ENCODE measurements at regions not wholly inside any gene's neighbourhood (a gene's known extent, or its start where the extent isn't known, plus 50 kb on each side); places are given as distances from the start of the nearest gene placed in this dataset.
"Not testable (repeated sequence)": the region's sequence is repeated elsewhere in the genome, so short reads cannot be mapped to it uniquely, and the experiment has no call there.

DNA sequence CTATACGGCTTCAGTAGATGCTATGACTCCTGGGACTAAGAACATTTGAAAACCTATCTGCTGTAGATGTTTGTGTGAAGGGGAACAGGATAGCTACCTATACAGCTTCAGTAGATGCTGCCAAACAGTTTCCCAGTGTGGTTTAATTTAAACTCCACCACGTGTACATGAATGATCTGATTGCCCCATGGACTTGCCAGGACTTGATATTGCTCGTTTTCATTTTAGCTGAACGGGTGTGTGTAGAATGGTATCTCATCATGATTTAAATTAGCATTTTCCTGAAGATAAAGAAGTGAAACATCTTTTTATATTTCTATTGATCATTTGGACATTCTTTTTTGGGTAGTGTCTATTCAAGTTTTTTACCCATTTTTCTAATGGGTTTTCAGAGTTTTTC is 77.8 kb upstream of the PIP4K2A start:
- TF ChIP-seq, protein P1, sequence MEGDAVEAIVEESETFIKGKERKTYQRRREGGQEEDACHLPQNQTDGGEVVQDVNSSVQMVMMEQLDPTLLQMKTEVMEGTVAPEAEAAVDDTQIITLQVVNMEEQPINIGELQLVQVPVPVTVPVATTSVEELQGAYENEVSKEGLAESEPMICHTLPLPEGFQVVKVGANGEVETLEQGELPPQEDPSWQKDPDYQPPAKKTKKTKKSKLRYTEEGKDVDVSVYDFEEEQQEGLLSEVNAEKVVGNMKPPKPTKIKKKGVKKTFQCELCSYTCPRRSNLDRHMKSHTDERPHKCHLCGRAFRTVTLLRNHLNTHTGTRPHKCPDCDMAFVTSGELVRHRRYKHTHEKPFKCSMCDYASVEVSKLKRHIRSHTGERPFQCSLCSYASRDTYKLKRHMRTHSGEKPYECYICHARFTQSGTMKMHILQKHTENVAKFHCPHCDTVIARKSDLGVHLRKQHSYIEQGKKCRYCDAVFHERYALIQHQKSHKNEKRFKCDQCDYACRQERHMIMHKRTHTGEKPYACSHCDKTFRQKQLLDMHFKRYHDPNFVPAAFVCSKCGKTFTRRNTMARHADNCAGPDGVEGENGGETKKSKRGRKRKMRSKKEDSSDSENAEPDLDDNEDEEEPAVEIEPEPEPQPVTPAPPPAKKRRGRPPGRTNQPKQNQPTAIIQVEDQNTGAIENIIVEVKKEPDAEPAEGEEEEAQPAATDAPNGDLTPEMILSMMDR (IDR thresholded peaks at IDR 0.05), result no peak
- ATAC-seq (ENCODE audit: low FRiP score) (no peak), DNase-seq (ENCODE audit: low spot score) (no peak)

DNA sequence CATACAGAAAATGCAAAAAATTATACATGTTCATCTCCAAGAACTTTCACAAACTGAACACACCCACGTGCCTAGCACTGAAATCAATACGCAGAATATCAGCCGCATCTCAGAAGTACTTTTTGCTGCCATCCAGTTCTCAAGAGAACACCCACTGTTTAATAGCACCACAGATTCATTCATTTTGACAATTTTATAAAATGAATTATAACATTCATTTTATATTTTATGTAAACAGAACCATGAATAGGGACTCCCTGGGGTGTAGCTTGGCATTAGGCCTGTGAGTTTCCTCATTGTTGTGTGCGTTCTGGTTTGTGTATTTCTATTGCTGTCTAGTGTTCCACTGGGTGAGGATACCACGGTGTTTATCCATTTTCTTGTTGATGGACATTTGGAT is 77.3 kb upstream of the PIP4K2A start:
- ATAC-seq (ENCODE audit: low FRiP score) (no peak), DNase-seq (ENCODE audit: low spot score) (no peak)
- TF ChIP-seq, protein P1 (IDR thresholded peaks at IDR 0.05), result no peak

DNA sequence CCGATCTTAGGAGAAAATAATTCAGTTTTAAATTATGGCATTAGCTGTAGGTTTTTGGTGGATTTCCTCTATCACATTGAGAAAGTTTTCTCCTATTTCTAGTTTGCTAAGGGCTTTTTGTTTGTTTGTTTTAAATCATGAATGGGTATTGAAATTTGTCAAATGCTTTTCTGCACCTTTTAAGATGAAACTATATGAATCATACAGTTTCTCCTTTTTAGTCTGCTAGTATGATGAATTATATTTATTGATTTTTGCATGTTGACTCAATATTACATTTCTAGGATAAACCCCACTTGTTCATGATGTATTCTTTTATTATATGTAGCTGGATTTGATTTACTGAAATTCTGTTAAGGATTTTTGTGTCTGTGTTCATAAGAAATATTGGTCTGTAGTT is 70.3 kb upstream of the PIP4K2A start:
- TF ChIP-seq, protein P1 (IDR thresholded peaks at IDR 0.05), result no peak
- ATAC-seq (ENCODE audit: low FRiP score), result no peak

DNA sequence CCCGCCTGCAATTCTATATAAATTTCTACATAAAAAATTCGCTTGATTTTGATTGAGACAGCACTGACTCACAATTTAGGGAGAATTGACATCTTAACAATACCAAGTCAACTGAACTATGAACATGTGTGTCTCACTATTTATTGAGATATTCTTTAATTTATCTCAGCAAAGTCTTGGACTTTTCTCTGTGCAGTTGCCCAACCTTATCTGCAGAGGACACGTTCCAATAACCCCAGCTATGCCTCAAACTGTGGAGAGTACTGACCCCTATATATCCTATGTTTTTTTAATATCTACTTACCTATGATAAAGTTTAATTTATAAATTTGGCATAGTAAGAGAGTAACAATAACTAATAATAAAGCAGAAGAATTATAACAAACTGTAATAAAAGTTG is 69.4 kb upstream of the PIP4K2A start:
- no peak for DNase-seq (ENCODE audit: low spot score)
- TF ChIP-seq, protein P1 (IDR thresholded peaks at IDR 0.05), result no peak
- ATAC-seq (ENCODE audit: low FRiP score), result no peak

More for the DNA sequence above, 70.3 kb upstream of the PIP4K2A start:
- DNase-seq (ENCODE audit: low spot score), result no peak

DNA sequence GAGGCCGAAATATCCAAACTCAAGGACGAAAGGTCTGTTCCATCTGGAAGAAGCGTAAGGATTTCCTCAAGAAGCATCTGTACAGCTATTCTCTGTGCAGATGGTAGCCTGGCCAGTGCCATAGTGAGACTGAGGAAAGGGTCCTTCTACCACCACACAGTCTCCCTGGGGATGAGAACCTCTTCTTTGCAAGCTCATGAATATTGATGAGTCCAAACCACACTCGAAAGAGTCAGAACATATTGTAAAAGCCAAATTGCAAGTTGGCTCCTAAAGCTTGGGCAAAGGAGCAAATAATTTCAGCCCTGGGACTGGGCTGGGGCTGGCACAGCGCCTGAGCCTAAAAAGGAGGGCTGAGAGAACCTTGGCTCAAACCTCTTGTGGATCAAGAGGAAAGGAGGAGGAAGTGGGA is 66.1 kb upstream of the PIP4K2A start:
- DNase-seq (ENCODE audit: low spot score) (no peak), ATAC-seq (ENCODE audit: low FRiP score) (no peak)
- TF ChIP-seq, protein P1 (IDR thresholded peaks at IDR 0.05), result no peak

DNA sequence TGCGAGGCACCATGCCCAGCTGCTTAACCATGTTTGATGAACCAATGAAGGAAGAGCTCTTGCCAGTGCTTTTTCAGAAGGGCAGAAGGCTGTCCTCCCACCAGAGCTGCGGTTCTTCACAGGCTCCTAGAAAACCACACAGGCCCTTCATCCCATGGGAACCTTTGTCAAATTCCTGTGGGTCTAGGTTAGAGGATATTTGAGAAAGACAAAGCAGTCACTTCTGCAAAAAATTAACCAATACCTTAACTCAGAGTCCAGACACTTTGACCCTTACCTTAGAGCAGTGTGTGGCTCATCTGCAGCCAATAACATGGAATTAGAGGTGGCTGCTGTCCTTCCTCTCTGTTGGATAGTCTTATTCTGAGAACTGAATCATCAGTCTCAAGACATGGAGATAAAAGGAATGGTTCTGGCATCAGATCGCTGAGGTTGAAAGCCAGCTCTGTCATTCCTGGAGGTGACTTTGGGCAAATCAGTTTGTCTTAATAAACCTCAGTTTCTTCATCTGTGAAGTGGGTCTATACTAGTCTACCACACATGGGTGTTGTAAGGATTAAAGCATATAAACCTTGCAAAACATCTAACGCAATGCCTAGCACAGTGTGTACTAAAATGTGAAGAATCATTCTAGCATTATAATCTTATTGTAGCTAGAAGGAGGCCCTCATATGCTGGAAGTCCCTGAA is 65.1 kb upstream of the PIP4K2A start:
- TF ChIP-seq, protein P1 (IDR thresholded peaks at IDR 0.05), result no peak
- ATAC-seq (ENCODE audit: low FRiP score), result no peak

DNA sequence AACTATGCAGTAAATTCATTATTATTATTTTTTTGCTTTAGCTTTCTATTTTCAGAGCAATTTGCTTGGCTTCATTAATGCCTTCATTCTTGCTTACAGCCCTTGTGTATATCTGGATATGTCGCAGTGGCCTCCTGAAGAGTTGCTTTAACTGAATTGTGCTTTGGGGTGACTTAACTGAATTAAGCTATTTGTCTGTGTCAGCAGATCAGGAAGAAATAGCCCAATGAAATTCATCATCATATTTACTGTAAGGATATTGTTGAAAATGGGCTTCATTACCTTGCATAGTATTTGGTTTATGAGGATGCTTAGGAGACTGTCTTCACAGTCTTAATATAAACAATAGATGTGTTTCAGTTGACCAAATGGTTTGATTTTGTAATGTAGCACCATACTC is 59.7 kb upstream of the PIP4K2A start:
- DNase-seq (ENCODE audit: low spot score) (no peak), ATAC-seq (ENCODE audit: low FRiP score) (no peak)
- TF ChIP-seq, protein P1 (IDR thresholded peaks at IDR 0.05), result no peak

More for the DNA sequence above, 65.1 kb upstream of the PIP4K2A start:
- no peak for DNase-seq (ENCODE audit: low spot score)

DNA sequence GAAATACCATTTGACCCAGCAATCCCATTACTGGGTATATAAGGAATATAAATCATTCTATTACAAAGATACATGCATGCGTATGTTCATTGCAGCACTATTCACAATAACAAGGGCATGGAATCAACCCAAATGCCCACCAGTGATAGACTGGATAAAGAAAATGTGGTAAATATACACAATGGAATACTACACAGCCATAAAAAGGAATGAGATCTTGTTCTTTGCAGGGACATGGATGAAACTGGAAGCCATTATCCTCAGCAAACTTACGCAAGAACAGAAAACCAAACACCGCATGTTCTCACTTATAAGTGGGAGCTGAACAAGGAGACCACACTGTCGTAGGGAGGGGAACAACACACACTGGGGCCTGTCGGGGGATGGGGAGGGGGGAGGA is 57.3 kb upstream of the PIP4K2A start:
- not testable (repeated sequence) for ATAC-seq (ENCODE audit: low FRiP score); DNase-seq (ENCODE audit: low spot score)
